Gastroesophageal sphincter (tissue), 2 donors: ENCODE measurements at regions not wholly inside any gene's neighbourhood (a gene's known extent, or its start where the extent isn't known, plus 50 kb on each side); places are given as distances from the start of the nearest gene placed in this dataset.

Source experiments
- EP300 ChIP-seq: sonication (generic); formaldehyde crosslinking; IDR thresholded peaks from one replicate; pipeline ENCODE4 v1.6.1; 2017; ENCODE audit warnings: antibody characterized with exemption, mild to moderate bottlenecking
- POLR2AphosphoS5 ChIP-seq: sonication (generic); formaldehyde crosslinking; IDR thresholded peaks from one replicate; pipeline ENCODE4 v1.6.1; 2017; ENCODE audit warnings: antibody characterized with exemption

GRCh38 chr9:87109851-87110250 lies 162.5 kb upstream of the GAS1 start:
- TF ChIP-seq POLR2AphosphoS5: no peak
- TF ChIP-seq EP300: no peak
